Kidney epithelial cell (primary cell): ENCODE measurements at regions not wholly inside any gene's neighbourhood (a gene's known extent, or its start where the extent isn't known, plus 50 kb on each side); places are given as distances from the start of the nearest gene placed in this dataset.

Experiments used
- DNase-seq: peaks from one replicate; pipeline ENCODE4 v3.0.0-alpha.2; 2010; ENCODE audit warnings: low read depth
- H3K27me3 ChIP-seq: 2 replicates; pipeline ENCODE4 v1.6.0; 2011; ENCODE audit warnings: low read length; ENCODE audit not compliant: control insufficient read depth, insufficient read depth
- H3K36me3 ChIP-seq: 2 replicates; pipeline ENCODE4 v1.5.1; 2011; ENCODE audit warnings: low read length; ENCODE audit not compliant: control insufficient read depth, insufficient read depth
- H3K4me3 ChIP-seq: 2 replicates; pipeline ENCODE4 v1.5.1; 2011; ENCODE audit warnings: low read depth, mild to moderate bottlenecking, control low read depth, low read length
- TF ChIP-seq, protein P1 (sequence below): IDR thresholded peaks from 2 replicates; pipeline ENCODE4 v1.5.1; 2011; ENCODE audit warnings: mild to moderate bottlenecking, moderate library complexity, low read length, control low read depth, inconsistent platforms; ENCODE audit not compliant: insufficient read depth, poor library complexity, severe bottlenecking

DNA sequence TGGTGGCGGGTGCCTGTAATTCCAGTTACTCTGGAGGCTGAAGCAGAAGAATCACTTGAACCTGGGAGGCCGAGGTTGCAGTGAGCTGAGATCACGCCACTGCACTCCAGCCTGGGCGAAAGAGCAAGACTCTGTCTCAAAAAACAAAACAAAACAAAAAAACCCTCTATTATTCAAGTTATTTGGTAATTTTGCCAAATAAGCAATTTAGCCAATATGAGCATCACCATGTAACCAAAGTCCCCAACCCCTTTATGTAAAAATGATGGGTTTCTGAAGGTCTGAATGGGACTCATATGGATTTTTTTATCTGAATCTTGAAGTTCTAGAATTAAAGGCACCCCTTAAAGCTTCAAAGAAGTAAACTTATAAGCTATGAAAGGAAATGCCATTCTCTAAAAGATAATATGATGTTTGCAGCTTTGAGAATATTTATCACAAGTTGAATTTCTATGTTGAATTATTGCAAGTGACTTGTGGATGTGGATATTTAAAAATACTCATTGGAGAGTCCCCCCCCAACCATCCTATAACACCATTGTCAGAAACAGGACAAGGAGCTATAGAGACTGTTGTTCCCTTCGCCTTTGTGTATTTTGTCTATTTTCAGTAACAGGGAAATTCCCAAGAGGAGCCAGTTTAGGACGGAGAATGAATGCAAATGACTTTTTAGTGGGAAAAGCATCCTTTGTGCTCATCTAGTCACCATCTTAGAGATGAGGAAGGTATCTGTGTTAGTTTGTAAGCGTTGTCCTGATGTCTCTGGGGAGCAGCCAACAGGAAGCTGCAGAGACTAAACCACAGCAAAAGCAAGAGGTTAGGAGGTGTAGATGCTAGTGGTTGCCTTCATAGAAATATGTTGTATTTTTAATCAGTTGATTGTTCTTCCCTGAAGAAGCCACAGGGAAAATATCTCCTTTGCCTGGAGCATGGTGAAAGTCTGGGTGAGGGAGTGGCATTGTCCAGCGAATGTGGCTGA, 68.3 kb downstream of the TET3 start:
- TF ChIP-seq, protein P1, sequence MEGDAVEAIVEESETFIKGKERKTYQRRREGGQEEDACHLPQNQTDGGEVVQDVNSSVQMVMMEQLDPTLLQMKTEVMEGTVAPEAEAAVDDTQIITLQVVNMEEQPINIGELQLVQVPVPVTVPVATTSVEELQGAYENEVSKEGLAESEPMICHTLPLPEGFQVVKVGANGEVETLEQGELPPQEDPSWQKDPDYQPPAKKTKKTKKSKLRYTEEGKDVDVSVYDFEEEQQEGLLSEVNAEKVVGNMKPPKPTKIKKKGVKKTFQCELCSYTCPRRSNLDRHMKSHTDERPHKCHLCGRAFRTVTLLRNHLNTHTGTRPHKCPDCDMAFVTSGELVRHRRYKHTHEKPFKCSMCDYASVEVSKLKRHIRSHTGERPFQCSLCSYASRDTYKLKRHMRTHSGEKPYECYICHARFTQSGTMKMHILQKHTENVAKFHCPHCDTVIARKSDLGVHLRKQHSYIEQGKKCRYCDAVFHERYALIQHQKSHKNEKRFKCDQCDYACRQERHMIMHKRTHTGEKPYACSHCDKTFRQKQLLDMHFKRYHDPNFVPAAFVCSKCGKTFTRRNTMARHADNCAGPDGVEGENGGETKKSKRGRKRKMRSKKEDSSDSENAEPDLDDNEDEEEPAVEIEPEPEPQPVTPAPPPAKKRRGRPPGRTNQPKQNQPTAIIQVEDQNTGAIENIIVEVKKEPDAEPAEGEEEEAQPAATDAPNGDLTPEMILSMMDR, result no peak
- Histone ChIP-seq H3K36me3 (no peaks in the 10 kb centered on the region), H3K4me3 (no peak overlapping the region), H3K27me3 (no peaks in the 10 kb centered on the region)
- no peak for DNase-seq

DNA sequence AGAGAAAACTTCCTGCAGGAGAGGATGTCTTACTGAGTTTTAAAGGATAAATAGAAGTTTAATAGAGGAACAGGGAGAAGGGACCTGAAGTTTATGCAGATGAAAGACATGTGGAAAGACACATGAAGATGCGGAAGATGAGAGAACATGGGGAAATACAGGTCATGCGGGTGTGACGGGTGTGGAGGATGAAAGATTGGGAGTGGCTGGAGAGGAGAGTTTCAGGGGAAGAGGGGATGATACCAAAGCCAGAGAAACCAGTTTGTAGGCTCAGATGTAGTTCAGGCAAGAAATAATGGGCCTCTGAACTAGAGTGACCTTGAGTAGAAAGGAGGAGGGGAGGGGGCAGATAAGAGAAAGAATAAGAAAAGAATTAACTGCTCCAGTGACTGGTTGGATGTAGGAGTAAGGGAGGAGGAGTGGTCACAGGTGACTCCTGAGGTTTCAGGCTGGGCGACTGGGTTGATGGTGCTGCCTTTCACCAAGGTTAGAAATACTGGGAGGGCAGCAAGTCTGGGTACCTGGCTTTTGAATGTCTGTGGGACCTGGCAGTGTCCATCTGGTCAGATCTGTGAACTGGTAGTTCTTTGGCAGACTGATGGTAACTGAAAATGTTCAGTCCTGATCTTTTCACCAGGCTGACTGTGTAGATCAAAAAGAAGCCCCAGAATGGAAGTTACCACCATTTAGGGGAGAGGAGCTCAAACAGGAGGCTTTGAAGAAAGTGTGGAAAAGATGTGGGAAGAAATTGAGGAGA, 69.4 kb downstream of the TET3 start:
- Histone ChIP-seq H3K4me3 (no peak overlapping the region), H3K27me3 (no peaks in the 10 kb centered on the region), H3K36me3 (no peaks in the 10 kb centered on the region)
- no peak for DNase-seq
- TF ChIP-seq, protein P1, result no peak

DNA sequence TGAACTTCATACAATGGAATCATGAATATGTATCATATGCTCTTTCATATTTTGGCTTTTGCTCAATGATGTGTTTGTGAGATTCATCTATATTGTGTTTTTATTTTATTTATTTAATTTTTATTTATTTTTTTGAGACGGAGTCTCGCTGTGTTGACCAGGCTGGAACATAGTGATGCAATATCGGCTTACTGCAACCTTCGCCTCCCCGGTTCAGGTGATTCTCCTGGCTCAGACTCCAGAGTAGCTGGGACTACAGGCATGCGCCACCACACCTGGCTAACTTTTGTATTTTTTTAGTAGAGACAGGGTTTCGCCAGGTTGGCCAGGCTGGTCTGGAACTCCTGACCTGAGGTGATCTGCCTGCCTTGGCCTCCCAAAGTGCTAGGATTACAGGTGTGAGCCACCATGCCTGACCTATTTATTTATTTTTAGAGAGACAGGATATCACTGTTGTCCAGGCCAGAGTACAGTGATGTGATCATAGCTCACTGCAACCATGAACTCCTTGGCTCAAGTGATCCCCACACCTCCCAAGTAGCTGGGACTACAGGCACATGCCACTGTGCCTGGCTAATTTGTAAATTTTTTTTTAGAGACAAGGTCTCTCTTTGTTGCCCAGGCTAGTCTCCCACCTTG, 74.5 kb downstream of the TET3 start:
- no peaks in the 10 kb centered on the region for H3K36me3 ChIP-seq
- no peak overlapping the region for H3K4me3 ChIP-seq
- H3K27me3 ChIP-seq, result no peaks in the 10 kb centered on the region
- TF ChIP-seq, protein P1, result no peak
- no peak for DNase-seq

DNA sequence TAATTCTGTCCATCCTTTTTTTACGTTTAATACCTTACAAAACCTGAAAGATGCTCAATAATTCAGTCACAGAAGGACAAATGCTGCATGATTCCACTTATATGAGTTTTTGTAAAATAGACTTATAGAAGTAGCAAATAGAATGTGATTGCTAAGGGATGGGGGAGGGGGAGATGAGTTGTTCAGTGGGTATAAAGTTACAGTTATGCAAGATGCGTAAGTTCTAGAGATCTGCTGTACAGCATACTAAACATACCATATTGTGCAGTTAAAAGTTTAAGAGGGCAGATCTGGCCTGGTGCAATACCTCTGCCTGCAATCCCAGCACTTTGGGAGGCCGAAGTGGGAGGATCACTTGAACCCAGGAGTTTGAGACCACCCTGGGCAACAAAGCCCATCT, 78.8 kb downstream of the TET3 start:
- TF ChIP-seq, protein P1, result no peak
- Histone ChIP-seq H3K36me3 (no peaks in the 10 kb centered on the region), H3K4me3 (no peak overlapping the region), H3K27me3 (no peaks in the 10 kb centered on the region)
- DNase-seq, result no peak

DNA sequence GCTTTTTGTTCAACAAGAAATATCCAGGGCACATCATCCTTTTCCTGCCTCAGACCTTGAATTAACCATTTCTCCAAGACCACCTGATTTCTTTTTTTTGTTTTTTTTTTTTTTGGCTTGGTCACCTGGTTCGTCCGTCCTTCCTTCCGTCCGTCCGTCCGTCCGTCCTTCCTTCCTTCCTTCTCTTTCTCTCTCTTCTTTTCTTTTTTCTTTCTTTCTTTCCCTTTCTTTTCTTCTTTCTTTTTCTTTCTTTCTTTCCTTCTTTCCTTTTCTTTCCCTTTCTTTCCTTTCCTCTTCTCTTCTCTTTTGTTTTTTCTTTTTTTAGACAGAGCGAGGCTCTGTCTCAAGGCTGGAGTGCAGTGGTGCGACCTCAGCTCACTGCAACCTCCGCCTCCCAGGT, 80.7 kb downstream of the TET3 start:
- Histone ChIP-seq H3K36me3 (no peaks in the 10 kb centered on the region), H3K4me3 (no peak overlapping the region), H3K27me3 (no peaks in the 10 kb centered on the region)
- TF ChIP-seq, protein P1, result no peak
- DNase-seq, result no peak
